ENCODE measurements at regions not wholly inside any gene's neighbourhood (a gene's known extent, or its start where the extent isn't known, plus 50 kb on each side); places are given as distances from the start of the nearest gene placed in this dataset.

GRCh38 chr12:115623764-115624334, 653.6 kb downstream of the MED13L start:
- peak; percentile 83 for DNase-seq (ENCODE audit: low spot score)
- intact Hi-C loops (cut with DNase I): no loop called here

- intact Hi-C loops (cut with DNase I): no loop called here
- DNase-seq (ENCODE audit: low spot score): no peak
Measured at GRCh38 chr12:115623275-115623674, 654.2 kb downstream of the MED13L start.

DNA sequence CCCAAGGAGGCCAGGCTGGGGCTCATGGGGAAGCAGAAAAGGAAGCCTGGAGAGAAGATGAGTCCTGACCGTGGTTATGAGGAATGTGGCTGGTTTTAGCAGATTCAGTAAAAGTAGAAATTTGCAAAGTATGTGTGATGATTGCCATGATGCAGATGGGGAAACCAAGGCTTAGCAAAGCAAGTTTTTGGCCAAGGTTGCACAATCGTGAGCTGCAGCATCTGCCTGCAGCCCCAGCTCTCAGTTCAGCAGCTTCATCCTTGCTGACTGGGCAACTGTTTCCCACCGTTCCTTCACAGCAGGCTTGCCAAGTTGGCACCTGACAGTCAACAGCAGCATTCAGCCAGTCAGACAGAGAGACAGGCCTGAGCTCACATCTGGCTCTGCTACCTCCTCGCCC, 656.7 kb downstream of the MED13L start:
- intact Hi-C loops (cut with DNase I): no loop called here

DNA sequence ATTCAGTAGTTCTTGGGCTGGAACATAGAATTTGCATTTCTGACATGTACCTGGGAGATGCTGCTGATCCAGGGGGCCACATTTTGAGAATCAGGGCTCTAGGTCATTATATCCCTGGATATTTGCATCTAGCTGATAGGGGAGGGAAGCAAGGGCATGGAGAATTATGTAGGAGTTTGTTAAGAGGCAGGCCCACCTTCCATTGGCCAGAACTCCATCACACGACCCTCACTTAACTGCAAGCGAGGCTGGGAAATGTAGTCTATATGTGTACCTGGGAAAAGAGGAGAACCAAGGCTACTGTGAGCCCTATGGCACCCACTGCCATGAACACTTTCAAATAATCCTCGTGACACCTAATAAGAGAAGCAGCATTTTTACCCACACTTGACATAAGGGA, 657.6 kb downstream of the MED13L start:
- no peak for DNase-seq (ENCODE audit: low spot score)
- intact Hi-C loops (cut with DNase I): no loop called here

More for the DNA sequence above, 656.7 kb downstream of the MED13L start:
- no peak for DNase-seq (ENCODE audit: low spot score)

- no peak for DNase-seq (ENCODE audit: low spot score)
- intact Hi-C loops (cut with DNase I): no loop called here
Measured at GRCh38 chr12:115619061-115619460, 658.4 kb downstream of the MED13L start.

- intact Hi-C loops (cut with DNase I): no loop called here
- DNase-seq (ENCODE audit: low spot score): no peak
Measured at GRCh38 chr12:115618105-115618504, 659.4 kb downstream of the MED13L start.

DNA sequence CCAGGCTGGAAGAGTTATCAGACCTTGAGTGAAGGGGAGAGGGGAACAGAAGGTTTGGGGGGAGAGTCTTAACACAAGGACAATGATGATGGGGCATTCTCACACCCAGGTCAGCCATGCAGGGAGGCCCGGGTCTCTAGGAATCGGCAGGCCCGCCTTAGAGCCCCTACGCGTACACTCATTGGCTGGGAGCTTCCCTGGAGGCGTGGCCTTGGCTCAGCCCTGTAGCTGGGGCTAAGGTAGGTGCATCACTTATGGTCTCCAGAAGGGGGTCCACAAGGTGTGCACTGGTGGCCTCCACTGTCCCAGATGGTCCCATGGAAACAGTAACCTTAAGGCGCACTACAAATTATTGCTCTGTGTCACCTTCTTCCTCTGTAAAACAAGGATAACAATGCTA, 660.1 kb downstream of the MED13L start:
- intact Hi-C loops (cut with DNase I): no loop called here
- no peak for DNase-seq (ENCODE audit: low spot score)

- intact Hi-C loops (cut with DNase I): no loop called here
- no peak for DNase-seq (ENCODE audit: low spot score)
Measured at GRCh38 chr12:115611477-115611876, 666.0 kb downstream of the MED13L start.

- no peak for DNase-seq (ENCODE audit: low spot score)
- intact Hi-C loops (cut with DNase I): no loop called here
Measured at GRCh38 chr12:115609347-115609746, 668.1 kb downstream of the MED13L start.

DNA sequence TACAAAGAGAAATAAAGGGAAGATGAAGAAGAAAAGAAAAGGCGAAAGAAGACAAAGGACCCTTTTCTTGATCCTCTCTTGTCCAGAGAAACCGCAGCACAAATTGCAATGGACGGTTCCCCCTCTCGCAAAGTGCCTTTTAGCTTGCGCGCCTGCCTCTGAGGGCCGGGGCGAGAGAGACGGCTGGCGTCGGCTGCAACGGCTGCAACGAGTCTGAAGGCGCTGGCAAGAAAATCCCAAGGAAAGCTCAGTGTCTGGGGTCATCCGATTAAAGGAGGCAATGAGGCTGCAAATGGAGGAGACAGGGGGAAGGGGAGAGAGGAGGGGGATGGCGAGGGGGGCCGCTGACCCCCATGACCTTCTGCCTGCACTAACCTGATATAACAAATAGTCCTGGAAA, 671.5 kb downstream of the MED13L start:
- DNase-seq (ENCODE audit: low spot score): no peak
- intact Hi-C loops (cut with DNase I): no loop called here

GRCh38 chr12:115598871-115599811, 678.4 kb downstream of the MED13L start:
- intact Hi-C loops (cut with DNase I): no loop called here
- DNase-seq (ENCODE audit: low spot score): no peak

GRCh38 chr12:115597157-115597712, 680.3 kb downstream of the MED13L start:
- no peak for DNase-seq (ENCODE audit: low spot score)
- intact Hi-C loops (cut with DNase I): no loop called here

DNA sequence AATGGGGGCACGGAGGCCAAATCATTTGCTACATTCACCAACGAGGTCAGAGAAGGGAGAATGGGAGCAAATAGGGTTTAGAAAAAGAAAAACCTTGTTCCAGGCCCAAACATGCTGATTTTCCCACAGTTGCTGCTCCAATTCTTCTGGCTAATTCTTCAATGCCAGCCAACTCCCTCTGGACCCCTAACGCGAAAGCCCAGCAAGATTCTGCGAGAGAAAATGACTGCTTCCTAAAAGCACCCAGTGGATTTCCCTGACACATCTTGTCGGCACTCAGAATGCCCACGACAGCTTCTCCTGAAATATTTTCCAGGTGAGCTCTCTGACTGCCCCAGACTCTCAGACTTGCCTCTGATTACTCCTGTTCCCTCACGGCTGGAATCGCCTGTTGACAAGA, 689.4 kb downstream of the MED13L start:
- intact Hi-C loops (cut with DNase I): no loop called here
- DNase-seq (ENCODE audit: low spot score): no peak

DNA sequence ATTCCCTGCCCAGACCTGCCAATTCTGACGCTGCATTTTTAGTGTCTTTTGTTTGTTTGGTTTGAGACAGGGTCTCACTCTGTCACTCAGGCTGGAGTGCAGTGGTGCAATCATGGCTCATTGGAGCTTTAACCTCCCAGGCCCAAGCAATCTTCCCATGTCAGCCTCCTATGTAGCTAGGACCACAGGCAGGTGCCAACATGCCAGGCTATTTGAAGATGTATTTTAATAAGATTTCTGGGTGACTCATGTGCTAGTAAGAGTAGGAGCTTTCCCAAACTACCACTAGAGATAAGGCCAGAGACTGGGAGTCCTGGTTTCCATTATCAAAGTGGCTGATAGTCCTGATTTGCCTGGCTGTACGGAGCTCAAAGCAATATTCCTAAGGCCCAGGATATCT, 693.3 kb downstream of the MED13L start:
- no peak for DNase-seq (ENCODE audit: low spot score)
- intact Hi-C loops (cut with DNase I): no loop called here

GRCh38 chr12:115583591-115583990, 693.9 kb downstream of the MED13L start:
- intact Hi-C loops (cut with DNase I): no loop called here
- DNase-seq (ENCODE audit: low spot score): no peak

DNA sequence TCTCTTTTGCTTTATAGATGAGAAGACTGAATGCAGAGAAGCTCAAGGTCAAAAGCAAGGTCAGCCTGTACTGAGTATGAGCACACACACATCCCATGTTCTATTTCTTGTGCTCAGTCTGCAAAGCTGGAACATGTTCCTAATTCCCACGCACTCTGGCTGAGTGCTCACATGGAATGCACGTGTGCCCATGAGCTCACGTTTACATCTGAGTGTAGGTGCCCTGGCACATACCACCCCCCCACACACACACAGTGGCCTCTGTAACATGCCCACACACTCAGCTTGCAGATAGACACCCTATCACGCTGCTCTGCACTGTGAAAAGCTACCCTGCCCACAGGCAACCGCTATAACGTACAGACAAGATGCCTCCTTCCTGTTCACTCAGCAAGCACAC, 700.1 kb downstream of the MED13L start:
- DNase-seq (ENCODE audit: low spot score): no peak
- intact Hi-C loops (cut with DNase I): no loop called here

- DNase-seq (ENCODE audit: low spot score): no peak
- intact Hi-C loops (cut with DNase I): no loop called here
Measured at GRCh38 chr12:115574826-115575225, 702.7 kb downstream of the MED13L start.

DNA sequence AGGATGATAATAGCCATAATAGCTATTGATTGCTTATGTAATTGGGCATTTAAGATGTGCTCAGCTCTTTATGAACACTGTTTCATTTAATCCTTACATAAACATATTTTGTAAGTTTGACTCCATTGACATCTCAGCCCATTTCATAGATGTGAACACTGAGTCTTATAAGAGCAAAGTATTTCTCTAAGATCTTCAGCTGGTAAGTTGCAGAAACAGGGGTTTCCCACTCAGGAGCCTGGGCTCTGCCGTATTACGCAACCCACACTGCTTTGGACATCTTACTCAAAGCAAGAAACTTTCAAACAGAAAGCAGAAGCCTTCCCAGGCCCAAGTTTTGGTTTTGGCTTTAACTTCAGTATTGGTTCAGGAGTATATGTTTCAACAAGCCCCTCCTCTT, 705.1 kb downstream of the MED13L start:
- intact Hi-C loops (cut with DNase I): no loop called here

GRCh38 chr12:115571446-115571845, 706.0 kb downstream of the MED13L start:
- no peak for DNase-seq (ENCODE audit: low spot score)
- intact Hi-C loops (cut with DNase I): no loop called here

More for the DNA sequence above, 705.1 kb downstream of the MED13L start:
- no peak for DNase-seq (ENCODE audit: low spot score)

- DNase-seq (ENCODE audit: low spot score): no peak
- intact Hi-C loops (cut with DNase I): no loop called here
Measured at GRCh38 chr12:115571027-115571426, 706.5 kb downstream of the MED13L start.
